Skeletal muscle tissue (tissue), 3 donors: ENCODE measurements at regions not wholly inside any gene's neighbourhood (a gene's known extent, or its start where the extent isn't known, plus 50 kb on each side); places are given as distances from the start of the nearest gene placed in this dataset.
"Not testable (repeated sequence)": the region's sequence is repeated elsewhere in the genome, so short reads cannot be mapped to it uniquely, and the experiment has no call there.

Experiments
- H3K27ac ChIP-seq: one replicate; pipeline ENCODE4 v1.7.0; 2013; ENCODE audit warnings: mild to moderate bottlenecking, low read depth, low read length, inconsistent platforms
- H3K27me3 ChIP-seq, 3 donors: one replicate each; pipeline ENCODE4 v1.7.0; 2013; ENCODE audit warnings: low read length in 3 of 3; ENCODE audit not compliant: control insufficient read depth in 3 of 3, insufficient read depth in 3 of 3
- H3K36me3 ChIP-seq, 3 donors: one replicate each; pipeline ENCODE4 v1.7.0; 2013; ENCODE audit warnings: low read length in 3 of 3; ENCODE audit not compliant: control insufficient read depth in 3 of 3, insufficient read depth in 3 of 3
- H3K4me1 ChIP-seq, 3 donors: one replicate each; pipeline ENCODE4 v1.7.0; 2013; ENCODE audit warnings: low read length in 3 of 3, mild to moderate bottlenecking in 3 of 3; ENCODE audit not compliant: control insufficient read depth in 3 of 3, insufficient read depth in 3 of 3
- H3K4me3 ChIP-seq, 3 donors: one replicate each; pipeline ENCODE4 v1.7.0; 2013; ENCODE audit warnings: low read length in 3 of 3
- H3K9ac ChIP-seq, 3 donors: one replicate each; pipeline ENCODE4 v1.7.0; 2013; ENCODE audit warnings: low read length in 3 of 3, mild to moderate bottlenecking in 3 of 3, moderate library complexity in 2 of 3, low read depth in 1 of 3
- H3K9me3 ChIP-seq, 3 donors: one replicate each; pipeline ENCODE4 v1.7.0; 2013; ENCODE audit warnings: low read length in 3 of 3; ENCODE audit not compliant: control insufficient read depth in 3 of 3
- donor health status: Osteomylitis.

DNA sequence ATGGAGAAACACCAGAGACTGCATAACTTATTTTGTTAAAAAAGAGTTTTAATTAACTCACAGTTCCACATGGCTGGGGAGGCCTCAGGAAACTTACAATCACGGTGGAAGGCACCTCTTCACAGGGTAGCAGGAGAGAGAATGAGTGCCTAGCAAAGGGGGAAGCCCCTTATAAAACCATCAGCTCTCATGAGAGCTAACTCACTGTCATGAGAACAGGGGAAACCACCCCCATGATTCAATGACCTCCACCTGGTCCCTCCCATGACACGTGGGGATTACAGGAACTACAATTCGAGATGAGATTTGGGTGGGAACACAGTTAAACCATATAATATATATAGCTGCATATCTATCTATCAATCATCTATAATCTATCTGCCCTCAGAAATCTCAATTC lies 153.1 kb upstream of the PROK2 start:
- H3K4me1 ChIP-seq, H3K9ac ChIP-seq: not testable (repeated sequence)

DNA sequence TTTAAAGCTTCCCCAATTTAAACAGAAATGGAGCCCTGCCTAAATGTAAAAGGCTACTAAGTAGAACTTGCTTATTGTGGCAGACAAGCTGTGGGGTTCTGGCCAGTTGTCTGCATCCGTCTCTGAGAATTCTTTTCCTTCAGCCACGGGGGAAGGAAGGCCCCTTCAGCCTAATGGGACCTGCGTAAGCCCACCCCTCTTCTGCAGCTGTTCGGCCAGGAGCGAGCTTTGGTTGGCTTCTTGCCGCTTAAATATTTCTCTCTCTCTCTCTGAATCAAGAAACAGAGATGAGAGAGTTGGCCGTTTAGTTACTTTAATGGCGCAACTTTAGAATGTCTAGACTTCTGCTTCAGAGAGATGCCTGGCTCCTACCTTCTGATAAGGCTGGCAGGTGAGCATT lies 151.7 kb upstream of the PROK2 start:
- Histone ChIP-seq H3K36me3 (no peaks in the 10 kb centered on the region), H3K4me1 (no peaks in the 10 kb centered on the region), H3K27ac (no peak overlapping the region), H3K4me3 (no peak overlapping the region), H3K27me3 (peaks cover 6 to 11% (median 10%) of the 10 kb centered on the region in 3 donors), H3K9me3 (no peaks in the 10 kb centered on the region), H3K9ac (no peak overlapping the region)

More for the DNA sequence above, 153.1 kb upstream of the PROK2 start:
- H3K9me3 ChIP-seq, H3K36me3 ChIP-seq, H3K27ac ChIP-seq, H3K4me3 ChIP-seq: not testable (repeated sequence)
- H3K27me3 ChIP-seq: peaks cover 6 to 15% (median 15%) of the 10 kb centered on the region in 3 donors

DNA sequence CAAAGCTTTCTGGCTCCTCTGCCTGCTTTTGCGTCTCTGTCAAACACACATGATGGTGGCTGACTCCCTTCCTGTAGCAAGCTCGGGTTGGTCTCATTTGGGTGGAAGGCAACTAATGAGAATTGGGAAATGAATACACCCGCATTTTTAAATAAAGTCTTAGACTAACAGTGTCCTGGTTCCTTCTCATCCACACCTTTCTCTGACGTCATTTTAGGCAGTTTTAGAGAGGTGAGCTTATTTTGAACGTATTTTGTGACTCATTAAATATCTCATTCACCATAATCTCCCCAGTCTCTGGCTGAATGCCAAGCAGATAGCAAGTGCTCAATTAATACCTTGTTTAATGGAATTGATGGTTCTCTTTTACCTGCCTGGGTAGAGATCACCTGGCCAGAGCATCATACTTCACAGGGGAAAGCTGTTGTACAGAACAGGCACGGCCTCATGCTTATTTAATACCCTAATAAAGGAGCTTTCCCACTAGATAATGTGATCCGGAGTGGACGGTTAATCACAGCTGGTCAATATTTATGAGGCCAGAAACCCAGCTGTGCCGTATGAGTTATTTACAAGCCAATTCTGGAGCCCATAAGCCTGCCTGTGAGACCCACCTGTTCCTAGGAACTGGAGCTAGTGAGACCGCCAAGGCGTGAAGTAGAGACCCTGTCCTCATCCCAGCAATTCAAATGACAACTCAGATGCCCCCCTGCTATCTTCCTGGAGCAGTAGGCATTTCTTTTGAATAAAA lies 149.7 kb upstream of the PROK2 start:
- Histone ChIP-seq H3K9ac (no peak overlapping the region), H3K36me3 (no peaks in the 10 kb centered on the region), H3K4me1 (peaks cover 0 to 3% (median 0%) of the 10 kb centered on the region in 3 donors), H3K9me3 (no peaks in the 10 kb centered on the region), H3K27ac (no peak overlapping the region), H3K27me3 (peaks cover 6 to 11% (median 10%) of the 10 kb centered on the region in 3 donors), H3K4me3 (no peak overlapping the region)

DNA sequence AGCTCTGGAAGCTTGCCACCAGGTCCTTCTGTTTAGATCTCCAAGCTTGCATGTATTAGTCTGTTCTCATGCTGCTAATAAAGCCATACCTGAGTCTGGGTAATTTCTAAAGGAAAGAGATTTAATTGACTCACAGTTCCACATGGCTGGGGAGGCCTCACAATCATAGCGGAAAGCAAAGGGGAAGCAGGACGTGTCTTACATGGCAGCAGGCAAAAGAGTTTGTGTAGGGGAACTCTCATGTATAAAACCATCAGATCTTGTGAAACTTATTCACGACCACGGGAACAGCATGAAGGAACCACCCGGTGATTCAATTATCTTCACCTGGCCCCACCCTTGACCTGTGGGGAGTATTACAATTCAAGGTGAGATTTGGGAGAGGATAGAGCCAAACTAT lies 147.0 kb upstream of the PROK2 start:
- Histone ChIP-seq H3K9me3 (no peaks in the 10 kb centered on the region), H3K36me3 (no peaks in the 10 kb centered on the region), H3K4me3 (no peak overlapping the region), H3K27ac (no peak overlapping the region), H3K27me3 (peaks cover 6 to 10% (median 9%) of the 10 kb centered on the region in 3 donors), H3K9ac (no peak overlapping the region), H3K4me1 (peaks cover 0 to 3% (median 0%) of the 10 kb centered on the region in 3 donors)

DNA sequence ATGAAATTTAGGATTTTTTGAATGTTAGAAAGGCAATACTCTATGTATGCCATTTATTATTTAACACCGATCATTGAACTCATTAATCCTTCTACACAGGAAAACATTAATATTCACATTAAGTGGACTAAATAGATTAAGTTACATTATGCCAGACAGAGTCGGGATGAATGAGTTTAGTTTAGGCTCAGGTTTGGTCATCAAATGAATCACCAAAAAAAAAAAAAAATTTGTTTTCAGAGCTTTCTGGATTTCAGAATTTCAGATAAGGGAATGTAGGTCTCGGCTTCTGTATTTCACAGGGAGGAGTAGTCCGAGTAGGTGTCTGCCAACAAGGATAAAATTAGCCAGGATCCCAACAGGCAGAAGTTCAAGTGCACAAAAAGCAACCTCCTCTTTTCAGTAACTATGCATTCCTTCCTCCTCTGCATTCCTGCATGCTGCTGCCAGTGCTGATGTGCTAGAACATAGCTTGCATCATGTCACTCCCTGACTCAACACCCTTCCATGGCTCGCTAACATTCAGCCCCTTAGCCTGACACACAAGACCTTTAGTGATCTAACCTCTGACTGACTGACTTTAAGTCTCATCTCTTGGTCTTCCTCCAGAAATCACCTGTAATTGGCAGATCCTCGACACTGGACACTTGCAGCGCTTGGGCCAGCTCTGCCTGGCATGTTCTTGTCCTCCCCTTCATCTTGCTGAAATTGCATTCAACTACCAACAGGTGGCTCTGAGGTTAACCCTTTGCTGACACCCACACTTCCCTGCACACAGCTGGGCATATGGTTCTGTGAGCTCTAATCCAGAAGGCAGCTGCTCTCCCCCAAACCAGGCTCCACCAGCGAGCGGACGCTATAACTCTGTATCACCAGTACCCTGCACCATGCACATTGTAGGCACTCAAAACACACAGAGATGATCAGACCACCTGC lies 145.4 kb upstream of the PROK2 start:
- Histone ChIP-seq H3K36me3 (no peaks in the 10 kb centered on the region), H3K27me3 (peaks cover 0 to 8% (median 6%) of the 10 kb centered on the region in 3 donors), H3K9me3 (no peaks in the 10 kb centered on the region), H3K27ac (no peak overlapping the region), H3K4me1 (peaks cover 0 to 3% (median 0%) of the 10 kb centered on the region in 3 donors), H3K9ac (no peak overlapping the region), H3K4me3 (no peak overlapping the region)

DNA sequence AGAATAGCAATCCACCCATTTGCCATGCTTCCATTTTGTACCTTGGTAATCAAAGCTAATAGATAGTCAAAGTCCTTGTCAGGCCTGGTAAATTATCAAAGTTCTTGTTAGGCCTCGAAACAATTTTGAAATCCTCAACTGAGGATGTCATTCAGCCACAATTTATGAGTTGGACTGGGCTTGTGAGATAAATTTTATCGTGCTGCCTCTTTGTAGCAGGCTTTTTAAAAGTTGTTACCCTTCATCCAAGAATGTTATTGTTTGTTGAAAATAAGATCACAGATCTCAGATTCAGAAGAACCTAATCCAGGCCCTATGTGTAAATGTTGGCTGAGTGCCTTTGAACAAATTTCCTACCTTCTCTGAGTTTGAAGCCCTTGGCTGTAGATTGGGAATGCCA lies 143.3 kb upstream of the PROK2 start:
- Histone ChIP-seq H3K9me3 (no peaks in the 10 kb centered on the region), H3K27ac (no peak overlapping the region), H3K36me3 (no peaks in the 10 kb centered on the region), H3K9ac (no peak overlapping the region), H3K4me3 (no peak overlapping the region), H3K27me3 (no peaks in the 10 kb centered on the region), H3K4me1 (peaks cover 0 to 3% (median 0%) of the 10 kb centered on the region in 3 donors)

DNA sequence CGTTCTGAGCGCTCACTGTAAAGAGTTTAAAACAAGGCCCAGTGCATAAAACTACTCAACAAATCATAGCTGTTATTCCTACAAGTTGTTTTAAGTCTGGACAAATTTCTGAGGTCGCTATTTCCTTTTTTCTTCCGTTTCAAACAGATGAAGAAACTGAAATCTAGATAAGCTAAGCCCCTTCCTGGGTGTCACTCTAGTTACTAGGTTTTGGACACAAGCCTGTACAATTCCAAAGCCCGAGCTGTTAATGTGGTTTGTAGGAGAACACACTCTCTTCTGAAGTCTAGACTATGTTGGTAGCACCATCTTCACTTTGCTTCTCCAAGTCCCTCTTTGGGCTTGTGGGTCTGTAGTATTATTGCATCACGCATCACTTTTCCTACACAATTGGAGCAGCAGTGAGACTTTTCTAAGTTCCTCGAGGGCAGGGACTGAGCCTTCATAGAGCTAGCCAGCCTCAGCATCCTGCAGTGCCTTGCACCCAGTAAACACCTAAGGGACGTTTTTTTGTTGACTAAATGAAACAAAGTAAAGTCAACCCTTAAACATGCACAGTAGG lies 142.6 kb upstream of the PROK2 start:
- Histone ChIP-seq H3K27me3 (peaks cover 0 to 2% (median 0%) of the 10 kb centered on the region in 3 donors), H3K4me3 (no peak overlapping the region), H3K9ac (no peak overlapping the region), H3K4me1 (peaks cover 0 to 3% (median 0%) of the 10 kb centered on the region in 3 donors), H3K9me3 (no peaks in the 10 kb centered on the region), H3K36me3 (no peaks in the 10 kb centered on the region), H3K27ac (no peak overlapping the region)

DNA sequence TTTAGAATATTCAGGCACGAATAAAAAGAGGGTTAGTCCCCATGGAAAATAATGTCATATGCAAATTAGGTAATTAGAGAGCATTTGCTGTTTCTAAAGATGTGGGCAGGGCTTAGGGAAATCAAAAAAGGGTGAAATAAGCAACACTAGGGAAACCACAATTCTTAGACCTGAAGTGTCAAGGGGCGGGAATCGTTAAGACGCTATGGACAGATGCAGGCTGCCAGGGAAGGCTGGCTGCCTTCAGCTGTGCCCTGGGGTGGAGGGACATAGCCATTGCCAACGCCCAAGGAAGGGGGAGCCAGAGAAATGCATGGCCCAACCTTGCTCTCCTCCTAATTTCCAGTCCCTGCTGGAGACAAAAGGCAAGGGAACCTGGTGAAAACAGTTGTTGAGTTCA lies 141.7 kb upstream of the PROK2 start:
- H3K27ac ChIP-seq: no peak overlapping the region
- no peaks in the 10 kb centered on the region for H3K9me3 ChIP-seq
- peaks cover 0 to 3% (median 2%) of the 10 kb centered on the region in 3 donors for H3K27me3 ChIP-seq
- no peaks in the 10 kb centered on the region for H3K36me3 ChIP-seq
- H3K4me3 ChIP-seq: no peak overlapping the region
- H3K4me1 ChIP-seq: peaks cover 0 to 3% (median 0%) of the 10 kb centered on the region in 3 donors
- H3K9ac ChIP-seq: no peak overlapping the region

DNA sequence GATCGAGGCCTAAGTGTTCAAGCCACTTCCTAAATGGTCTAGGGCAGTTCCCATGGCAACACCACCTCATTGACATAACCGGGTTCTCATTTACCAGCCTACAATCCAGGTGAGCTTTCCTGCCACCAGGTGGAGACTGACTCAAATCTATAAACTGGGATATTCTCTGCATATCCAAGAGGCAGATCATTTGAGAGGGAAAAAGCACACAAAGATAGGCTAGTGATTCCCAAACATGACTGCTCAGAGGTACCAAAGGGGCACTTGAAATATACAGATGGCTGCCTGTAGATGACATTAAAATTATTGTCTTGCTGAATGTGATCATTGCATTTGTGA lies 141.3 kb upstream of the PROK2 start:
- H3K4me3 ChIP-seq: no peak overlapping the region
- no peaks in the 10 kb centered on the region for H3K36me3 ChIP-seq
- peaks cover 0 to 6% (median 3%) of the 10 kb centered on the region in 3 donors for H3K27me3 ChIP-seq
- no peak overlapping the region for H3K9ac ChIP-seq
- H3K4me1 ChIP-seq: peaks cover 0 to 3% (median 0%) of the 10 kb centered on the region in 3 donors
- no peaks in the 10 kb centered on the region for H3K9me3 ChIP-seq
- no peak overlapping the region for H3K27ac ChIP-seq
